SIG-M5 treated with dmso at 0.1 percent for 504 hours (cell line): ENCODE measurements at regions not wholly inside any gene's neighbourhood (a gene's known extent, or its start where the extent isn't known, plus 50 kb on each side); places are given as distances from the start of the nearest gene placed in this dataset.

Experiments
- DNase-seq: peaks from one replicate; lab custom pipeline; 2025; ENCODE audit not compliant: unreplicated experiment; lab: John Stamatoyannopoulos, UW

- no peak for DNase-seq
These were observed 682.5 kb upstream of the CCDC179 start for GRCh38 chr11:23542816-23543215.

DNA sequence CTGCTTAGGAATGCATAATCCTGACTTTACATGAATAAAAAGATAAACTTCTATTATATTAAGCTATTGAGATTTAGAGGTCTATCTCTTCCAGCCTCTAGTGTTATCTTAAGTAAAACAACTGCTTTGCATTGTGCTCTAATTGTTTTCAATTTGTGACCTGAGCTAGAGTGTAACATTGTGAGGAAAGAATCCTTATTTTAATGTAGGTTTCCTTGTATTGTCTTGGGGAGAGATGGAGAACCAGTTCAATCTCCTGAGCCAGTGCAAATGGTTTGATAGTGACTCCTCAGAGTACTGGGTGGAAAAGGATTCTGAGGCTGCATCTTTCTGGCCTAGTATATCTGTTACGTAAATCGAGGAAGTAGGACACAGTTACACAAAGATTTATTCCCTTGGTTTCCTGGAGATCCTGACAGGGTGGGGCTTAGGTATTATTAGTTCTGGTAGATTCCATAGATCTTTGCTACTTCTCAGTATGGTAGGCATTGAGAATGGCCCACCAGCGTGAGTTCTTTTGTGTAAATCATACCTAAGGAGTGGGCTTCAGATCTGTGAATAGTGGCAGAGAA lies 683.5 kb upstream of the CCDC179 start:
- no peak for DNase-seq

- DNase-seq, result no peak
These were observed 691.4 kb upstream of the CCDC179 start for GRCh38 chr11:23551706-23552105.

GRCh38 chr11:23554002-23554401 lies 693.7 kb upstream of the CCDC179 start:
- no peak for DNase-seq

DNA sequence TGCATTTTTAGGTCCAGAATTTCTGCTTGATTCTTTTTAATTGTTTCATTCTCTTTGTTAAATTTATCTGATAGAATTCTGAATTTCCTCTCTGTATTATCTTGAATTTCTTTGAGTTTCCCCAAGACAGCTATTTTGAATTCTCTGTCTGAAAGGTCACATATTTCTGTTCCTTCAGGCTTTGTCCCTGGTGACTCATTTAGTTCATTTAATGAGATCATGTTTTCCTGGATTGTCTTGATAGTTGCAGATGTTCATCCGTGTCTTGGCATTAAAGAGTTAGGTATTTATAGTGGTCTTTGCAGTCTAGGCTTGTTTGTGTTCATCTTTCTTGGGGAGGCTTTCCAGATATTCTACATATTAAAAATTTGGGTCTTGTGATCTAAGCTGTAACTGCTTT lies 694.8 kb upstream of the CCDC179 start:
- no peak for DNase-seq

DNA sequence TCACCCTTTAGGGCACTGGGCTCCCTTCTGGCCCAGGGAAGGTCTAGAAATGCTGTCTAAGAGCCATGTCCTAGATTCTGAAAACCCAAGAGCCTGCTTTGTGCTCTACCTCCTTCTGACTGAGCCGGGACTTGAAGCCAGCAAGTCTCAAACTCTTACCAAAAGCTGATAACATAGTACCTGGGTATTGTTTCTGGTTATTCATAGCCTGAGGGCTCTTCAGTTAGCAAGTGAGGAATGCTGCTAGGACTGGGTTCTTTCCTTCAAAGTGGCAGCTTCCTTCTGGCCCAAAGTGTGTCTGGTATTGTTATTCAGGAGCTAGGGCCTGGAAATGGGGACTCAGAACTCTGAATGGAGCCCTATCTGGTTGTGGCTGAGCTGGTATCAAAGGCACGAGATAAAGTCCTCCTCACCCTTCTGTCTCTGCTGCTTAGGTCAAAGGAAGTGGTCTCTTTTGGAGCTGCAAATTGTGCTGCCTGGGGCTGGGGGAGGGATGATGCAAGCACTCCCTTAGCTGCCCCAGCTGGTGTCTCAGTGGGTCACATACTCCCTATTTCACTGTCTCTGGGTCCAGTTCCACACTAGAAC lies 696.0 kb upstream of the CCDC179 start:
- no peak for DNase-seq

- no peak for DNase-seq
These were observed 703.3 kb upstream of the CCDC179 start for GRCh38 chr11:23563591-23563990.

GRCh38 chr11:23564370-23564769 lies 704.1 kb upstream of the CCDC179 start:
- no peak for DNase-seq

DNA sequence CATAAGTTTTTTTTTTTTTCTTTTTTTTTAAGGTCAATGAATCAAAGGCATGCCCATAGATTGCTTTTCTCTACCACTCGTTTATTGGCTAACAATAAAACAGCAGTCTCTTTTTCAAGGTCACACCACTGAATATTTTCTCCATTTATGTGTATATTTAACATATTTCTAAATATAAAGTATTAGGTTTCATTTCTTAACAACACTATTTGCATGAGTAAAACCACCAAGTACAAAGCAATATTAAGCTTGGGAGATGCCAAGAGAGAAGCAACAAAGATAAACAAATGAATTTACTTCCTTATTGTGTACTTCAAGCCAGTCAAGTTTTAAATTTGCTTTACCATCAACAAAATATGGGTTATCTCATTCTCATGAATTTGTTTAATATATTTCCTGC lies 708.9 kb upstream of the CCDC179 start:
- DNase-seq, result no peak

DNA sequence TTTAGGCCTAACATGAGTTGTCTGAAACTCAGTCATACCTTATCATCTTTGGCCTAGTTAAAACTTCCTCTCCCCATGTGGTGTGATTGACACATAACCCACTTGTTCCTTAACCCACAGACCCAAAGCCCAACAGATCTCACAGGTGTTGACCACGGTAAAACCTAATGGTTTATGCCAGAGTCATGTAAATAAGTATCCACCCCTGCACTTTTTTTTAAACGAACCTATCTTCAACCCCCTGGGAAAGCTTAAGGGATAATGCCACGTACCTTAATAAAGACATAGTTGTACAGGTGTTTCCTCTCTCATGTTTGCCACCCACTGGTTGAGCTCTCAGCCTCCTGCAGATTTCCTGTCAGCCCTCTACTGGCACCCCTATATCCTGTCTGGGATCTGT lies 709.3 kb upstream of the CCDC179 start:
- no peak for DNase-seq

GRCh38 chr11:23570828-23571227 lies 710.6 kb upstream of the CCDC179 start:
- no peak for DNase-seq

- no peak for DNase-seq
These were observed 713.2 kb upstream of the CCDC179 start for GRCh38 chr11:23573429-23573828.

GRCh38 chr11:23574149-23574548 lies 713.9 kb upstream of the CCDC179 start:
- no peak for DNase-seq

GRCh38 chr11:23577296-23577695 lies 717.0 kb upstream of the CCDC179 start:
- DNase-seq, result no peak

DNA sequence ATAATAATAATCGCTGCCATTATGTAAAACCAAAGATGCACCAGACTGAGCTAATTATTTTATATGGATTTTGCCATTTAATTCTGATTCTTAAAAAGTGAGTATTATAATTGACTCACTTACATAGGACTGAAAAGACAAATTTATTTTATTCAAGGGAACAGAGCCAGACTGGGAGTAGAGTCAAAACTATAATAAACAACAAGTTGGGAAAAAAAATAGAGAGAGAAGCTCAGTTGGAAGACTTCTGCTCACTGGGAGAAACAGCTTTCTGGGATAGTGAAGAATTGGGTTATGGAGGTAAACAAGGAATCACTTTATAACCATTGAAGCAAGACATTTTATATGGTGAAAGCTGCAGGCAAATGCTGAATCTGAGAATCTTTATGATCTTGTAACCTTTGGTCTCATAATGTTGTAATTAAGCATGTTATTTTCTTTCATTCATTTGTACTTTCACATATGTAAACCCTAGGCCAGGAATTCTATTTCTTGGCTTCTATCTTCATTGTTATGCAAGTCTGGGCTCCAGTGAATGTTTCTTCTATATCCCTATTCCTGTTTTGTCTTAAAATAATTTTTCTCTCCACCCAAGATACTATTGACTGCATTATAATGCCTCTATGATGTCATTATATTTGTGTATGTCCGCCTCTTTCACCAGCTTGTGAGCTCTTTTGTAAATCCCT lies 725.3 kb upstream of the CCDC179 start:
- DNase-seq, result no peak

DNA sequence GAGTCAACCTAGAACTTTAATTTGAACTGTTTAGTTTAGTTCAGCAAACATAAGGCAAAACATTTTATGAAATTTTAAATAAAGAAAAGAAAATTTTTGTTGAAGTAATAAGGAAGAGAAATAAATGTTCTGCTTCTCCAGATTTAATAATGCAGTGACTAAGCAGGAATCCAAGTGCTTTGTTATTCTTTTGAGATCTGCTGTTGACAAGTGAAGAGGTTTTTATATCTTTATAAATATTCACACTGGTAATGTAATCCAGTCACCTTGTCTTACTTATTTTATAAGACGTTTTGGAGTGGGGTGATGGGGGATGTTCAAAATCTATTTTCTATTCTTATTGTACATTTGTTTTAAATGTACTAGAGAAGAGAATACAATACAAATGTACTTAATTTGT lies 725.9 kb upstream of the CCDC179 start:
- no peak for DNase-seq

GRCh38 chr11:23590596-23591308 lies 730.5 kb upstream of the CCDC179 start:
- DNase-seq, result no peak

GRCh38 chr11:23594755-23595154 lies 734.5 kb upstream of the CCDC179 start:
- DNase-seq, result no peak

DNA sequence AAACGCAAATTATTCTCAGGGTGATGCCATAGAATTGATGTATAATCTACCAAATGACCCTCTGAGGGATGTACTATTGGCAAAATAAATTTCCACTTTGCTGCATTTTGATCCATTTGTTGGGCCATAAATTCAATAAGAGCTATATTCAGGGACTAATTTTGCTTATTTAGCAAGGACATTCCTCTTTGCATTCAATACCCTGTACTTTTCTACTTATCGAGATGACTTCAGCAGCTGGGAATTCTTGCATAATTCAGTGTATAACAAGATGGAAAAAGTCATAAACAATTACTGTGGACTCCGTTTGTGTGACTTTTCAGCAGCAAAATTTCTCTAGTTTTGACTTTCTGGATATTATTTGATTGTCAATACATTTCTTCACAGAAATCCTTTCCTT lies 744.7 kb upstream of the CCDC179 start:
- DNase-seq, result no peak

DNA sequence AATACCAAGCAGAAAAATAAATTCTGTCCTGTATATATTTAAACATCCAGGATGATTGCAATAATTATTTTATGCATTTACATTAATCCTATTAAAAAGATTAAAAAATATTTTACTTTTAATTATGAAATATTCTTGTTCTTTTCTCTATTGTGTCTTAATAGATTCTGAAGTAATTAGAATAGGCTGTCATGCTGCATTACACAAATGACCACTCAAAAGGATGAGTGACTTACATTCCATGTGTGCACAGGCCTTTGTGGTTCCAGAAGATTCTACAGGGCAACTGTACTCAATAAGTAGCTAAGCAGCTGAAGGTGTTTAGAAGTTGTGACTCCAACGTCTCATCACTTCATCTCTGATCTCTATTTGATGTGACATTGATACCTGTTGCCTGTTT lies 745.9 kb upstream of the CCDC179 start:
- no peak for DNase-seq

DNA sequence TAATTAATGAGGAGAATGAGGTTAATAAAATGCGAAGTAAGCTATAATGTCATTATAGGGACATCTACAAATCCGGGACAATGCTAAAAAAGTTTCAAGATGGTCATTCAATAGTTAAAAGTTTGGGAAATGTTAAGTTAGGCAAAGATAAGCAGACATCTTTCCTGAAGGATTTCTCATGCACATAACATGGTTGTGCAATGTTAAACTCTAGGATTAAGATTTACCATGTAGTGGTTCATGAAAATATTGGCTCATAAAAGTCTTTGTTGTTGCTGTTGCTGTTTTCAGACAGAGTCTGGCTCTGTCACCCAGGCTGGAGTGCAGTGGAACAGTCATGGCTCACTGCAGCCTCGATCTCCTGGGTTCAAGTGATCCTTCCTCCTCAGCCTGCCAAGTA lies 751.5 kb upstream of the CCDC179 start:
- DNase-seq, result no peak

- DNase-seq, result no peak
These were observed 760.3 kb upstream of the CCDC179 start for GRCh38 chr11:23620617-23621016.
